ENCODE measurements at regions not wholly inside any gene's neighbourhood (a gene's known extent, or its start where the extent isn't known, plus 50 kb on each side); places are given as distances from the start of the nearest gene placed in this dataset.

GRCh38 chr5:141772281-141772680 is 90.3 kb upstream of the ARAP3 start:
- no peak for ATAC-seq (ENCODE audit: low read depth)
- Histone ChIP-seq H3K27me3 (replicated peaks in 1 of 4; ENCODE audit: control extremely low read depth in 1 of 4, control insufficient read depth in 3 of 4, insufficient read depth in 4 of 4, low read length in 3 of 4) (peaks cover 0 to 2% (median 0%) of the 10 kb centered on the region in 4 experiments), H2AFZ (ENCODE audit: insufficient read depth, low read depth, low read length, poor library complexity, severe bottlenecking) (no peak overlapping the region), H3K4me3 (ENCODE audit: control extremely low read depth in 1 of 5, extremely low read depth in 1 of 5, insufficient read depth in 1 of 5, low read depth in 2 of 5, low read length in 4 of 5) (no peak overlapping the region), H3K36me3 (replicated peaks in 1 of 2; ENCODE audit: control extremely low read depth in 1 of 2, control insufficient read depth in 1 of 2, extremely low read depth in 1 of 2, insufficient read depth in 2 of 2, low read length in 1 of 2) (no peaks in the 10 kb centered on the region), H3K27ac (ENCODE audit: low read length in 2 of 2) (no peak overlapping the region), H3K9ac (ENCODE audit: low read length) (no peak overlapping the region), H4K20me1 (ENCODE audit: control insufficient read depth, insufficient read depth, low read length, poor library complexity, severe bottlenecking) (no peaks in the 10 kb centered on the region), H3K79me2 (ENCODE audit: control insufficient read depth, insufficient read depth, low read length) (no peaks in the 10 kb centered on the region), H3K4me2 (replicated peaks; ENCODE audit: low read depth, low read length, poor library complexity, severe bottlenecking) (no peak overlapping the region), H3K4me1 (ENCODE audit: control insufficient read depth in 2 of 2, insufficient read depth in 2 of 2, low read length in 2 of 2) (no peaks in the 10 kb centered on the region), H3K9me3 (ENCODE audit: control extremely low read depth in 1 of 3, control insufficient read depth in 2 of 3, insufficient read depth in 1 of 3, low read length in 2 of 3) (peaks cover 0 to 8% (median 0%) of the 10 kb centered on the region in 3 donors)
- TF ChIP-seq, protein P1, sequence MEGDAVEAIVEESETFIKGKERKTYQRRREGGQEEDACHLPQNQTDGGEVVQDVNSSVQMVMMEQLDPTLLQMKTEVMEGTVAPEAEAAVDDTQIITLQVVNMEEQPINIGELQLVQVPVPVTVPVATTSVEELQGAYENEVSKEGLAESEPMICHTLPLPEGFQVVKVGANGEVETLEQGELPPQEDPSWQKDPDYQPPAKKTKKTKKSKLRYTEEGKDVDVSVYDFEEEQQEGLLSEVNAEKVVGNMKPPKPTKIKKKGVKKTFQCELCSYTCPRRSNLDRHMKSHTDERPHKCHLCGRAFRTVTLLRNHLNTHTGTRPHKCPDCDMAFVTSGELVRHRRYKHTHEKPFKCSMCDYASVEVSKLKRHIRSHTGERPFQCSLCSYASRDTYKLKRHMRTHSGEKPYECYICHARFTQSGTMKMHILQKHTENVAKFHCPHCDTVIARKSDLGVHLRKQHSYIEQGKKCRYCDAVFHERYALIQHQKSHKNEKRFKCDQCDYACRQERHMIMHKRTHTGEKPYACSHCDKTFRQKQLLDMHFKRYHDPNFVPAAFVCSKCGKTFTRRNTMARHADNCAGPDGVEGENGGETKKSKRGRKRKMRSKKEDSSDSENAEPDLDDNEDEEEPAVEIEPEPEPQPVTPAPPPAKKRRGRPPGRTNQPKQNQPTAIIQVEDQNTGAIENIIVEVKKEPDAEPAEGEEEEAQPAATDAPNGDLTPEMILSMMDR (IDR thresholded peaks at IDR 0.05), result no peak
- no peak for TF ChIP-seq EZH2 (IDR thresholded peaks at IDR 0.05; ENCODE audit: borderline replicate concordance, insufficient read depth, low read depth, low read length, poor library complexity, severe bottlenecking)
- Mint-ChIP-seq H3K27ac (no peak overlapping the region), H3K4me1 (no peaks in the 10 kb centered on the region), H3K27me3 (peaks cover 33% of the 10 kb centered on the region), H3K4me3 (no peak overlapping the region), H3K9me3 (ENCODE audit: insufficient read depth) (peaks cover 4% of the 10 kb centered on the region)
- CTCF ChIA-PET, result no interaction called here
- POLR2A ChIA-PET, result no interaction called here
- DNase-seq, result no peak
- 82% methylated on average over 8 of the region's 9 CpGs for WGBS (ENCODE audit: insufficient coverage)
- intact Hi-C loops (cut with micrococcal nuclease), result no loop called here

DNA sequence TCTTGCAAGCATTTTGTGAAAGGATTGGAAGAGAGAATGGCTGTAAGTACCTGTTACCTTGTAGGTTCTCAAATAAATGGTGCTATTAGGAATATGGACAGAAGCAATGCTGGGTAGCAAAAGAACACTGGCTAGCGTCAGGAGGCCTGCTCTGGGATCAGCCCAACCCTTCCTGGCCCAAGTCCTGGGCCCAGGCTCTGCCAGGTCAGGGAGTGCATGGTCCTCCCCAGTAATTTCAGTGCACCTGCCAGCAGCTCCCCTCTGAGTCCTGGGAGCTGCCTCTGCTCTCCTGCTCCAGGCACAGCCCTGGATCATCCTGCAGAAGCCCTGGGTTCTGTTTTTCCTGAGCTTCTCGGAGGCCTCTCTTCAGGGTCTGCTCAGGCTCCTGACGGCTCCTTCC is 89.5 kb upstream of the ARAP3 start:
- Histone ChIP-seq H3K79me2 (ENCODE audit: control insufficient read depth, insufficient read depth, low read length) (no peaks in the 10 kb centered on the region), H3K4me2 (replicated peaks; ENCODE audit: low read depth, low read length, poor library complexity, severe bottlenecking) (no peak overlapping the region), H4K20me1 (ENCODE audit: control insufficient read depth, insufficient read depth, low read length, poor library complexity, severe bottlenecking) (no peaks in the 10 kb centered on the region), H3K36me3 (replicated peaks in 1 of 2; ENCODE audit: control extremely low read depth in 1 of 2, control insufficient read depth in 1 of 2, extremely low read depth in 1 of 2, insufficient read depth in 2 of 2, low read length in 1 of 2) (no peaks in the 10 kb centered on the region), H3K9ac (ENCODE audit: low read length) (no peak overlapping the region), H3K27ac (ENCODE audit: low read length in 2 of 2) (no peak overlapping the region), H3K9me3 (ENCODE audit: control extremely low read depth in 1 of 3, control insufficient read depth in 2 of 3, insufficient read depth in 1 of 3, low read length in 2 of 3) (peaks cover 0 to 8% (median 0%) of the 10 kb centered on the region in 3 donors), H3K4me1 (ENCODE audit: control insufficient read depth in 2 of 2, insufficient read depth in 2 of 2, low read length in 2 of 2) (no peaks in the 10 kb centered on the region), H3K4me3 (ENCODE audit: control extremely low read depth in 1 of 5, extremely low read depth in 1 of 5, insufficient read depth in 1 of 5, low read depth in 2 of 5, low read length in 4 of 5) (no peak overlapping the region), H2AFZ (ENCODE audit: insufficient read depth, low read depth, low read length, poor library complexity, severe bottlenecking) (no peak overlapping the region), H3K27me3 (replicated peaks in 1 of 4; ENCODE audit: control extremely low read depth in 1 of 4, control insufficient read depth in 3 of 4, insufficient read depth in 4 of 4, low read length in 3 of 4) (peaks cover 0 to 2% (median 0%) of the 10 kb centered on the region in 4 experiments)
- intact Hi-C loops (cut with micrococcal nuclease), result no loop called here
- DNase-seq (no peak), ATAC-seq (ENCODE audit: low read depth) (no peak)
- Mint-ChIP-seq H3K27ac (no peak overlapping the region), H3K4me1 (no peaks in the 10 kb centered on the region), H3K4me3 (no peak overlapping the region), H3K9me3 (ENCODE audit: insufficient read depth) (peaks cover 3% of the 10 kb centered on the region), H3K27me3 (peaks cover 27% of the 10 kb centered on the region)
- CTCF ChIA-PET, result no interaction called here
- POLR2A ChIA-PET, result no interaction called here
- no peak for TF ChIP-seq EZH2 (IDR thresholded peaks at IDR 0.05; ENCODE audit: borderline replicate concordance, insufficient read depth, low read depth, low read length, poor library complexity, severe bottlenecking)
- TF ChIP-seq, protein P1 (IDR thresholded peaks at IDR 0.05), result no peak
- WGBS (ENCODE audit: insufficient coverage), result 89% methylated on average over 3 of the region's 3 CpGs

All from B cell (primary cell).